Activated CD8-positive, alpha-beta memory T cell treated with anti-CD3 and anti-CD28 coated beads for 36 hours (primary cell): ENCODE measurements at regions not wholly inside any gene's neighbourhood (a gene's known extent, or its start where the extent isn't known, plus 50 kb on each side); places are given as distances from the start of the nearest gene placed in this dataset.
"Not testable (repeated sequence)": the region's sequence is repeated elsewhere in the genome, so short reads cannot be mapped to it uniquely, and the experiment has no call there.

Source experiments
- CTCF ChIA-PET: fragments of 350-600 bp; sonication (Branson Sonifier 250); formaldehyde crosslinking; loops from one replicate; lab custom pipeline; 2021; ENCODE audit warnings: antibody characterized with exemption; lab: Charles Lee
- POLR2A ChIA-PET: fragments of 350-600 bp; sonication (Branson Sonifier 250); formaldehyde crosslinking; loops from one replicate; lab custom pipeline; 2021; ENCODE audit warnings: antibody characterized with exemption; lab: Charles Lee

- CTCF ChIA-PET, result no interaction called here
- POLR2A ChIA-PET, result no interaction called here
Measured at GRCh38 chr2:109715313-109715805, 78.7 kb upstream of the RGPD5 start.

- POLR2A ChIA-PET, CTCF ChIA-PET: not testable (repeated sequence)
Measured at GRCh38 chr2:109716596-109716995, 77.5 kb upstream of the RGPD5 start.

GRCh38 chr2:109718139-109718538 lies 76.0 kb upstream of the RGPD5 start:
- CTCF ChIA-PET, result no interaction called here
- POLR2A ChIA-PET, result no interaction called here

- CTCF ChIA-PET, result no interaction called here
- POLR2A ChIA-PET, result no interaction called here
Measured at GRCh38 chr2:109719871-109720270, 74.2 kb upstream of the RGPD5 start.

- ChIA-PET POLR2A (no interaction called here), CTCF (no interaction called here)
Measured at GRCh38 chr2:109720380-109721106, 73.6 kb upstream of the RGPD5 start.

GRCh38 chr2:109721135-109721534 lies 73.0 kb upstream of the RGPD5 start:
- ChIA-PET POLR2A (no interaction called here), CTCF (no interaction called here)

DNA sequence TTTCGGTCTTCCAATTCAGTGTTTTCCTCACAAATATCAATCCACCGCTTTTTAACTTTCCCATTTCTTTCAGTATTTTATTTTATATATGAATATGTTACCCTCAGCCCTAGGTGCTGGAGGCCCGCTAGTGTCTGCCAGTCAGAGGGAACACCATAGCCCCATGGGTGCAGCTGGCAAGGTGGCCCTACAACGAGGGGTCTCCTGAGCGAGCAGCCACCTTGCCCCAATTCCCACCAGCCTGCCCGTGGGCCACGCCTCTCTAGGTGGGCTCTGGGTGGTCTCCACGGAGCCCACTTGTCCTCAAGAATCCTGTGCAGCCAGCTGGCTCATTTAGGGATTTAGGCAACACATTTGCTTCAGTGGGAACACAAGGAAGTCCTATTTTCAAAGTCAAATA lies 72.5 kb upstream of the RGPD5 start:
- CTCF ChIA-PET, result no interaction called here
- POLR2A ChIA-PET, result no interaction called here

GRCh38 chr2:109722026-109722425 lies 72.1 kb upstream of the RGPD5 start:
- CTCF ChIA-PET, result no interaction called here
- POLR2A ChIA-PET, result no interaction called here

- CTCF ChIA-PET, POLR2A ChIA-PET: not testable (repeated sequence)
Measured at GRCh38 chr2:109722640-109723039, 71.5 kb upstream of the RGPD5 start.

DNA sequence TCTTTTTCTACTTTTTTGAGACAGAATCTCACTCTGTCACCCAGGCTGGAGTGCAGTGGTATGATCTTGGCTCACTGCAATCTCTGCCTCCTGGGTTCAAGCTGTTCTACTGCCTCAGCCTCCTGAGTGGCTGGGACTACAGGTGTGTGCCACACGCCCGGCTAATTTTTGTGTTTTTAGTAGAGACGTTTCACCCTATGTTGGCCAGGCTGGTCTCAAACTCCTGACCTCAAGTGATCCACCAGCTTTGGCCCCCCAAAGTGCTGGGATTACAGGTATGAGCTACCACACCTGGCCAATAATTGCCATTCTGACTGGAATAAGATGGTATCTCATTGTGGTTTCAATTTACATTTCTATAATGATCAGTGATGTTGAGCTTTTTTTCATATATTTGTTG lies 71.0 kb upstream of the RGPD5 start:
- POLR2A ChIA-PET, CTCF ChIA-PET: not testable (repeated sequence)

DNA sequence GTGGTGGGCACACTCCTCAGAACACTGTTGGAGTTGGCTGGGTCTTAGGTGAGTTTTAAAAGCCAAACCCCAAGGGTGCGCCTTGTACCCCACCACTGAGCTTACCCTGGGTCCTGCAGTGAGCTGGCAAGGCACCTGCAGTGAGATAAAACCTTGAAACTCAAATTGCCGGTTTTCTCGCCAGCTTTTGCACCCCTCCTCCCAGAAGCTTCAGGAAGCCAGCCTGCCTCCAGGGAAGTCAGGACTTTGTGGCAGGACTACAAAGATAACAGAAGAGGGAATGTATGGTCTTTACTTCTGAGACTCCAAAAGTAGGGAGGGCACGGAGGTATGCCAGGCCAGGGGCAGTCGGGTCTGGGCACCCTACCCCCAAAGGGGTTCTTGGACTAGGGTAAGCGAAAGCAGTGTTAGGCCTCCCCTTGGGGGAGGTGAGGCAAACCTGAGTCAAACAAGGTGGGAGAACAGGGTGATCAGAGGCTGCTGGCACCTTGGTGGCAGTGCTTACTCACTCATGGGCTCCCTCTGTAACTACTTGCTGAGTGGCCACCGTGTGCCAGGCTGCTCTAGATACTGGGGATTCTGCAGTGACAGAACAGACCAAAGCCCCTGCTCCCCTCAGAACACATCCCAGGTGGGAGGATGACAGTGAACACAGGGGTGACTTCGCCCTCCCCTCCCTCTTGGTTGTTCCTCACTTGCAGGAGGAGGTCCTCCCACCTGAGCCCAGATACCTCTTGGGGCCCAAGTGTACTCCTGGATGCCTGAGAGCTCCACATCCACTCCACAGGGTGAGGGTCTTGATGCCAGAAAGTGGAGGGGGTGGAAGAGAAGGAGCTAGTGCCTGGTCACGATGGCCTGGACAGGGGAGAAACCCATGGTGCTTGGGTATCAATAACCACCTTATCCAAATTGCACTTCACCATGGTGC lies 69.3 kb upstream of the RGPD5 start:
- ChIA-PET CTCF (no interaction called here), POLR2A (no interaction called here)

GRCh38 chr2:109726379-109727270 lies 67.5 kb upstream of the RGPD5 start:
- ChIA-PET CTCF (no interaction called here), POLR2A (no interaction called here)

- POLR2A ChIA-PET, result no interaction called here
- CTCF ChIA-PET, result no interaction called here
Measured at GRCh38 chr2:109727929-109728447, 66.1 kb upstream of the RGPD5 start.

- CTCF ChIA-PET, result not testable (repeated sequence)
Measured at GRCh38 chr2:109733746-109734145, 60.4 kb upstream of the RGPD5 start.

GRCh38 chr2:109736177-109736827 lies 57.8 kb upstream of the RGPD5 start:
- CTCF ChIA-PET, result interaction anchor here (0.7 to 2.0 kb wide), 2 partner anchors 188 to 190 kb away, joined by 4 to 5 read pairs; no protein-coding TSS in a partner anchor
- POLR2A ChIA-PET, result no interaction called here

More at GRCh38 chr2:109733746-109734145, 60.4 kb upstream of the RGPD5 start:
- POLR2A ChIA-PET, result interaction anchor here (0.7 kb wide), 1 partner anchor 122 kb away, joined by 6 read pairs; no protein-coding TSS in a partner anchor
